ENCODE measurements at regions not wholly inside any gene's neighbourhood (a gene's known extent, or its start where the extent isn't known, plus 50 kb on each side); places are given as distances from the start of the nearest gene placed in this dataset.

- Histone ChIP-seq H3K27ac (ENCODE audit: low read length) (no peak overlapping the region), H3K4me3 (ENCODE audit: low read length) (no peak overlapping the region), H3K9me3 (ENCODE audit: control insufficient read depth, insufficient read depth, low read length) (no peaks in the 10 kb centered on the region), H3K4me1 (ENCODE audit: control insufficient read depth, insufficient read depth, low read length) (no peaks in the 10 kb centered on the region), H3K27me3 (ENCODE audit: control insufficient read depth, insufficient read depth, low read length) (no peaks in the 10 kb centered on the region), H3K36me3 (ENCODE audit: control insufficient read depth, insufficient read depth, low read length) (no peaks in the 10 kb centered on the region)
- DNase-seq (ENCODE audit: low read depth, low spot score) = no peak
- WGBS (ENCODE audit: insufficient coverage, insufficient read length) = no CpG with 5 or more reads among the region's 1 CpG
Measured at GRCh38 chr18:41734917-41735316, 220.1 kb upstream of the PIK3C3 start.

- Histone ChIP-seq H3K36me3 (ENCODE audit: control insufficient read depth, insufficient read depth, low read length) (no peaks in the 10 kb centered on the region), H3K27ac (ENCODE audit: low read length) (no peak overlapping the region), H3K27me3 (ENCODE audit: control insufficient read depth, insufficient read depth, low read length) (no peaks in the 10 kb centered on the region), H3K4me1 (ENCODE audit: control insufficient read depth, insufficient read depth, low read length) (no peaks in the 10 kb centered on the region), H3K9me3 (ENCODE audit: control insufficient read depth, insufficient read depth, low read length) (no peaks in the 10 kb centered on the region), H3K4me3 (ENCODE audit: low read length) (no peak overlapping the region)
- DNase-seq (ENCODE audit: low read depth, low spot score) = no peak
- no CpG with 5 or more reads among the region's 2 CpGs for WGBS (ENCODE audit: insufficient coverage, insufficient read length)
Measured at GRCh38 chr18:41732356-41732755, 222.7 kb upstream of the PIK3C3 start.

GRCh38 chr18:41731884-41732283 is 223.2 kb upstream of the PIK3C3 start:
- no peaks in the 10 kb centered on the region for H3K9me3 ChIP-seq (ENCODE audit: control insufficient read depth, insufficient read depth, low read length)
- no peak overlapping the region for H3K27ac ChIP-seq (ENCODE audit: low read length)
- WGBS (ENCODE audit: insufficient coverage, insufficient read length) = no CpG with 5 or more reads among the region's 1 CpG
- no peaks in the 10 kb centered on the region for H3K4me1 ChIP-seq (ENCODE audit: control insufficient read depth, insufficient read depth, low read length)
- no peak overlapping the region for H3K4me3 ChIP-seq (ENCODE audit: low read length)
- H3K27me3 ChIP-seq (ENCODE audit: control insufficient read depth, insufficient read depth, low read length) = no peaks in the 10 kb centered on the region
- no peaks in the 10 kb centered on the region for H3K36me3 ChIP-seq (ENCODE audit: control insufficient read depth, insufficient read depth, low read length)
- no peak for DNase-seq (ENCODE audit: low read depth, low spot score)

DNA sequence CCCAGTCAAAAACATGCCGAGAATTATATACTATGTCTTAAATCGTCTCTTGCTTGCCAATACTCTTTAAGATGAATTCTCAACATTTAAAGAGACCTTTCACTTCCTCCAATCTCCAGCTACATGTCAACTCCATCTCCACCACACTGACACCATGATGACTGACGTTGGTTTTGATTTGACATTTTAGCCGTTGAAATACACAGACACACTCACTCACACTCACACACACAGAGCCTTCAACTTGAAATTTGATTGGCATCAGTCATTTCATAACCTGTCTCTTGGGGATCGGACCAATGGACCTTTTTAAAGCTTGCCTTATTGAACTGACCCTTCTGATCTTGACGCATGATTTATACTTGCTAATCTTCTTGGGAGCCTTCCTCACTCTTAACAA is 230.8 kb upstream of the PIK3C3 start:
- Histone ChIP-seq H3K36me3 (ENCODE audit: control insufficient read depth, insufficient read depth, low read length) (no peaks in the 10 kb centered on the region), H3K9me3 (ENCODE audit: control insufficient read depth, insufficient read depth, low read length) (no peaks in the 10 kb centered on the region), H3K4me3 (ENCODE audit: low read length) (no peak overlapping the region), H3K4me1 (ENCODE audit: control insufficient read depth, insufficient read depth, low read length) (no peaks in the 10 kb centered on the region), H3K27ac (ENCODE audit: low read length) (no peak overlapping the region), H3K27me3 (ENCODE audit: control insufficient read depth, insufficient read depth, low read length) (no peaks in the 10 kb centered on the region)
- WGBS (ENCODE audit: insufficient coverage, insufficient read length) = no CpG with 5 or more reads among the region's 6 CpGs
- DNase-seq (ENCODE audit: low read depth, low spot score) = no peak

DNA sequence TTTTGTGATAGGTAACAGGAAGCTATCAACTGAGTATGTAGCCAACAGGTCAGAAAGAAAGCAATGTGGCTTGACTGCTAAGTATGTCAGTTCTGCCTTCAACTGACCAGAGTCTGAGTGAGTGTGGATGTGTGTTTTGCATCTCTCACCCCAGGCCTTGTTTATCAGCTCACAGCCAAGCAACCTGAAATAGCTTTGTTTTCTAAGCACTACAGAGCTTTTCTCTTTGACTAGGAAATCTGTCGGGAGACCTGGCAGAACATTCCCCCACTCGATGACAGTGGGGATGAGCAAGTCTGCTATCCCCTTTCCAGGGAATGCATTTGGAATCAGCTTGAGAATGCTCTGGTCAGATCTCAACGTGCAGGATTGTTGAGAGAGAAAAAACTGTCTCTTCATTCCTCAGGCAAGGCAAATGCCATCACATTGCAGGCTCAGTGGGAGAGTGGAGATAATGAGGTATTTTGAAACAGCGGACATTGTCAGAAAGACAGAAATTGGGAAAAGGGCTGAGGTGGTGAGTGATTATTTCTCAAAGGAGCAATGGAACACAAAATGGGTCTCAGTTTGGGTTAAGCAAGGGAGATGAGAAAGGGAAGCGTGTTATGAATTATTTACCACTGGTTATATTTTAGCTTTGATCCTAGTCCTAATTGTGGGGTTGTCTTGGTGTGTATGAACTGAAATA is 233.8 kb upstream of the PIK3C3 start:
- no peak overlapping the region for H3K27ac ChIP-seq (ENCODE audit: low read length)
- no peaks in the 10 kb centered on the region for H3K27me3 ChIP-seq (ENCODE audit: control insufficient read depth, insufficient read depth, low read length)
- H3K4me3 ChIP-seq (ENCODE audit: low read length) = no peak overlapping the region
- no peaks in the 10 kb centered on the region for H3K36me3 ChIP-seq (ENCODE audit: control insufficient read depth, insufficient read depth, low read length)
- WGBS (ENCODE audit: insufficient coverage, insufficient read length) = no CpG with 5 or more reads among the region's 5 CpGs
- DNase-seq (ENCODE audit: low read depth, low spot score) = no peak
- no peaks in the 10 kb centered on the region for H3K9me3 ChIP-seq (ENCODE audit: control insufficient read depth, insufficient read depth, low read length)
- no peaks in the 10 kb centered on the region for H3K4me1 ChIP-seq (ENCODE audit: control insufficient read depth, insufficient read depth, low read length)

DNA sequence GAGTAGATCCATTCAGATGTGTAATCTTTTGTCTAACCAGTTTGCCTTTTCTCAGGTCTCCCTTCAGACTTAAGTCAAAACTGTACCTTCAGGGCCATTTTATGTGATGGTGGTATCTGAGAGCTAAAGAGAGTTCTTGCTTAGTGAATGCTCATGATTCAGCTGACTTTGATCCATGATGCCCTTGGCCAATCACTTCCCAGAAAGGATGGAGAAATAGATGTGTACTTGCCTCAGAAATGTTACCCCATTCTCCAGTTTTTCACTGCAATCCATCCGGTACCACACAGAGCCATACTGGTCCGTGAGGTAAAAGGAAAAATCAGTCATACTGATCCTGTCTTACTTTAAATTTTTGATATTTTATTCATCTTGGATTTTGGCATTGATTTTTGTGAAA is 234.8 kb upstream of the PIK3C3 start:
- Histone ChIP-seq H3K4me1 (ENCODE audit: control insufficient read depth, insufficient read depth, low read length) (no peaks in the 10 kb centered on the region), H3K36me3 (ENCODE audit: control insufficient read depth, insufficient read depth, low read length) (no peaks in the 10 kb centered on the region), H3K27me3 (ENCODE audit: control insufficient read depth, insufficient read depth, low read length) (no peaks in the 10 kb centered on the region), H3K4me3 (ENCODE audit: low read length) (no peak overlapping the region), H3K27ac (ENCODE audit: low read length) (no peak overlapping the region), H3K9me3 (ENCODE audit: control insufficient read depth, insufficient read depth, low read length) (no peaks in the 10 kb centered on the region)
- DNase-seq (ENCODE audit: low read depth, low spot score) = no peak
- WGBS (ENCODE audit: insufficient coverage, insufficient read length) = no CpG with 5 or more reads among the region's 2 CpGs

DNA sequence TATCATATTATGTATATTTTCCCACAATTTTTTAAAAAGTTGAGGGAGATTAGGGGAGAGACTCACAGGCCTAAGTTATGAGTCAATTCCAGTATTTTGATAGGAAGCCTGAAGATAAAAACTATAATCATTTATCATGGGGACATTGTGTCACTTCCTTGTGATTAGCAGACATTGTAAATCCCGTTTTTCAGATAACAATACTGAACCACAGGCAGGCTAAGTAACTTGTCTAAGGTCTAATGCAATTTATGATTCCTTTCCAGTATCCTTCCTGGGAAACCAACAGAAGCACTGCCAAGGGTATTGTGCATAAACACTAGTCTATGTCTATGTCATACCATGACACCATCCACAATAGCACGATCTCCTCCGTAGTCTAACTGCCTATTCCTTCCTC is 235.2 kb upstream of the PIK3C3 start:
- no CpG with 5 or more reads among the region's 3 CpGs for WGBS (ENCODE audit: insufficient coverage, insufficient read length)
- no peak for DNase-seq (ENCODE audit: low read depth, low spot score)

GRCh38 chr18:41714872-41715271 is 240.2 kb upstream of the PIK3C3 start:
- H3K36me3 ChIP-seq (ENCODE audit: control insufficient read depth, insufficient read depth, low read length) = no peaks in the 10 kb centered on the region
- no peaks in the 10 kb centered on the region for H3K4me1 ChIP-seq (ENCODE audit: control insufficient read depth, insufficient read depth, low read length)
- no peaks in the 10 kb centered on the region for H3K9me3 ChIP-seq (ENCODE audit: control insufficient read depth, insufficient read depth, low read length)
- H3K27ac ChIP-seq (ENCODE audit: low read length) = no peak overlapping the region
- no peak overlapping the region for H3K4me3 ChIP-seq (ENCODE audit: low read length)
- no peak for DNase-seq (ENCODE audit: low read depth, low spot score)
- H3K27me3 ChIP-seq (ENCODE audit: control insufficient read depth, insufficient read depth, low read length) = no peaks in the 10 kb centered on the region

More for the DNA sequence above, 235.2 kb upstream of the PIK3C3 start:
- H3K4me1 ChIP-seq (ENCODE audit: control insufficient read depth, insufficient read depth, low read length) = no peaks in the 10 kb centered on the region
- H3K4me3 ChIP-seq (ENCODE audit: low read length) = no peak overlapping the region
- no peak overlapping the region for H3K27ac ChIP-seq (ENCODE audit: low read length)
- H3K27me3 ChIP-seq (ENCODE audit: control insufficient read depth, insufficient read depth, low read length) = no peaks in the 10 kb centered on the region
- no peaks in the 10 kb centered on the region for H3K9me3 ChIP-seq (ENCODE audit: control insufficient read depth, insufficient read depth, low read length)
- no peaks in the 10 kb centered on the region for H3K36me3 ChIP-seq (ENCODE audit: control insufficient read depth, insufficient read depth, low read length)

GRCh38 chr18:41713969-41714825 is 240.8 kb upstream of the PIK3C3 start:
- Histone ChIP-seq H3K36me3 (ENCODE audit: control insufficient read depth, insufficient read depth, low read length) (no peaks in the 10 kb centered on the region), H3K4me3 (ENCODE audit: low read length) (no peak overlapping the region), H3K9me3 (ENCODE audit: control insufficient read depth, insufficient read depth, low read length) (no peaks in the 10 kb centered on the region), H3K27me3 (ENCODE audit: control insufficient read depth, insufficient read depth, low read length) (no peaks in the 10 kb centered on the region), H3K4me1 (ENCODE audit: control insufficient read depth, insufficient read depth, low read length) (no peaks in the 10 kb centered on the region), H3K27ac (ENCODE audit: low read length) (no peak overlapping the region)
- DNase-seq (ENCODE audit: low read depth, low spot score) = no peak
- WGBS (ENCODE audit: insufficient coverage, insufficient read length) = no CpG with 5 or more reads among the region's 3 CpGs

DNA sequence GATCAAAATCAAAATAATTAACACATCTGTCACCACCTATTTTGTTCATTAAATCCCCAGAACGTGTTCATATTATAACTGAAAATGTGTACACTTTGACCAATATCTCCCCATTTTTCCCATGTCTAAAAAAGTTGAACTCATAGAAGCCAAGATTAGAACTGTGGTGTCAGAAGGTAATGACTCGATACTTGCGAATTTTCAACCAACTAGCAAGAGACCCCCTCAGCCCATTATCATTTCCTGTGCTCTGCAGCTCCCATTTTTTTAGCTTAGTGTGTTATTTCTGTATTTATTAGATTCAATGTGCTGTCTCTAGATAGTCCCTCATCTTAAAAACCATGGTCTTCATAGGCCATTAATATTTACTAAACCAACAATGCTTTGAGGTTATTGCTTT is 248.7 kb upstream of the PIK3C3 start:
- WGBS (ENCODE audit: insufficient coverage, insufficient read length) = no CpG with 5 or more reads among the region's 3 CpGs
- Histone ChIP-seq H3K36me3 (ENCODE audit: control insufficient read depth, insufficient read depth, low read length) (no peaks in the 10 kb centered on the region), H3K9me3 (ENCODE audit: control insufficient read depth, insufficient read depth, low read length) (no peaks in the 10 kb centered on the region), H3K4me1 (ENCODE audit: control insufficient read depth, insufficient read depth, low read length) (peaks cover 2% of the 10 kb centered on the region; the same call in 1 of the 2 replicates), H3K27ac (ENCODE audit: low read length) (no peak overlapping the region), H3K4me3 (ENCODE audit: low read length) (no peak overlapping the region), H3K27me3 (ENCODE audit: control insufficient read depth, insufficient read depth, low read length) (no peaks in the 10 kb centered on the region)
- DNase-seq (ENCODE audit: low read depth, low spot score) = no peak
